ENCODE measurements at regions not wholly inside any gene's neighbourhood (a gene's known extent, or its start where the extent isn't known, plus 50 kb on each side); places are given as distances from the start of the nearest gene placed in this dataset.

GRCh38 chrX:95029571-95029970 is 1355.6 kb downstream of the FAM133A start:
- DNase-seq (ENCODE audit: low read depth in 3 of 3) = no peak

- no peak for DNase-seq (ENCODE audit: low read depth in 3 of 3)
Measured at GRCh38 chrX:95040104-95040503, 1366.1 kb downstream of the FAM133A start.

GRCh38 chrX:95044331-95044730 is 1370.3 kb downstream of the FAM133A start:
- DNase-seq (ENCODE audit: low read depth in 3 of 3) = no peak

- DNase-seq (ENCODE audit: low read depth in 3 of 3) = no peak
Measured at GRCh38 chrX:95055991-95056390, 1382.0 kb downstream of the FAM133A start.

- DNase-seq (ENCODE audit: low read depth in 3 of 3) = no peak
Measured at GRCh38 chrX:95056901-95057300, 1382.9 kb downstream of the FAM133A start.

- DNase-seq (ENCODE audit: low read depth in 3 of 3) = no peak
Measured at GRCh38 chrX:95057341-95057740, 1383.3 kb downstream of the FAM133A start.

GRCh38 chrX:95058815-95059214 is 1384.8 kb downstream of the FAM133A start:
- no peak for DNase-seq (ENCODE audit: low read depth in 3 of 3)

GRCh38 chrX:95059909-95060308 is 1385.9 kb downstream of the FAM133A start:
- DNase-seq (ENCODE audit: low read depth in 3 of 3) = no peak

- no peak for DNase-seq (ENCODE audit: low read depth in 3 of 3)
Measured at GRCh38 chrX:95063554-95063953, 1389.5 kb downstream of the FAM133A start.

GRCh38 chrX:95065151-95065550 is 1391.1 kb downstream of the FAM133A start:
- no peak for DNase-seq (ENCODE audit: low read depth in 3 of 3)

GRCh38 chrX:95071052-95071451 is 1397.0 kb downstream of the FAM133A start:
- no peak for DNase-seq (ENCODE audit: low read depth in 3 of 3)

GRCh38 chrX:95071621-95072020 is 1397.6 kb downstream of the FAM133A start:
- DNase-seq (ENCODE audit: low read depth in 3 of 3) = no peak

- peak in 1 of 3 donors; percentile 23 for DNase-seq (ENCODE audit: low read depth in 3 of 3)
Measured at GRCh38 chrX:95076449-95076848, 1402.4 kb downstream of the FAM133A start.

GRCh38 chrX:95101851-95102390 is 1427.9 kb downstream of the FAM133A start:
- no peak for DNase-seq (ENCODE audit: low read depth in 3 of 3)

GRCh38 chrX:95117556-95117955 is 1443.5 kb downstream of the FAM133A start:
- DNase-seq (ENCODE audit: low read depth in 3 of 3) = no peak

- no peak for DNase-seq (ENCODE audit: low read depth in 3 of 3)
Measured at GRCh38 chrX:95145848-95146490, 1472.0 kb downstream of the FAM133A start.

GRCh38 chrX:95152810-95153209 is 1478.8 kb downstream of the FAM133A start:
- DNase-seq (ENCODE audit: low read depth in 3 of 3) = no peak

- DNase-seq (ENCODE audit: low read depth in 3 of 3) = no peak
Measured at GRCh38 chrX:95156566-95156965, 1482.6 kb downstream of the FAM133A start.
